ENCODE measurements at regions not wholly inside any gene's neighbourhood (a gene's known extent, or its start where the extent isn't known, plus 50 kb on each side); places are given as distances from the start of the nearest gene placed in this dataset.
"Not testable (repeated sequence)": the region's sequence is repeated elsewhere in the genome, so short reads cannot be mapped to it uniquely, and the experiment has no call there.

DNA sequence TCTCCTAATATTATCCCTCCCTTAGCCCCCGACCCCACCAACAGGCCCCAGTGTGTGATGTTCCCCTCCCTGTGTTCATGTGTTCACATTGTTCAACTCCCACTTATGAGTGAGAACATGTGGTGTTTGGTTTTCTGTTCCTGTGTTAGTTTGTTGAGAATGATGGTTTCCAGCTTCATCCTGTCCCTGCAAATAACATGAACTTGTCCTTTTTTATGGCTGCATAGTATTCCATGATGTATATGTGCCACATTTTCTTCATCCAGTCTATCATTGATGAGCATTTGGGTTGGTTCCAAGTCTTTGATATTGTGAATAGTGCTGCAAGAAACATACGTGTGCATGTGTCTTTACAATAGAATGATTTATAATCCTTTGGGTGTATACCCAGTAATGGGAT is 241.3 kb upstream of the SGO1 start:
- TF ChIP-seq, protein P1, sequence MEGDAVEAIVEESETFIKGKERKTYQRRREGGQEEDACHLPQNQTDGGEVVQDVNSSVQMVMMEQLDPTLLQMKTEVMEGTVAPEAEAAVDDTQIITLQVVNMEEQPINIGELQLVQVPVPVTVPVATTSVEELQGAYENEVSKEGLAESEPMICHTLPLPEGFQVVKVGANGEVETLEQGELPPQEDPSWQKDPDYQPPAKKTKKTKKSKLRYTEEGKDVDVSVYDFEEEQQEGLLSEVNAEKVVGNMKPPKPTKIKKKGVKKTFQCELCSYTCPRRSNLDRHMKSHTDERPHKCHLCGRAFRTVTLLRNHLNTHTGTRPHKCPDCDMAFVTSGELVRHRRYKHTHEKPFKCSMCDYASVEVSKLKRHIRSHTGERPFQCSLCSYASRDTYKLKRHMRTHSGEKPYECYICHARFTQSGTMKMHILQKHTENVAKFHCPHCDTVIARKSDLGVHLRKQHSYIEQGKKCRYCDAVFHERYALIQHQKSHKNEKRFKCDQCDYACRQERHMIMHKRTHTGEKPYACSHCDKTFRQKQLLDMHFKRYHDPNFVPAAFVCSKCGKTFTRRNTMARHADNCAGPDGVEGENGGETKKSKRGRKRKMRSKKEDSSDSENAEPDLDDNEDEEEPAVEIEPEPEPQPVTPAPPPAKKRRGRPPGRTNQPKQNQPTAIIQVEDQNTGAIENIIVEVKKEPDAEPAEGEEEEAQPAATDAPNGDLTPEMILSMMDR (IDR thresholded peaks at IDR 0.05): not testable (repeated sequence)
- TF ChIP-seq, protein P2, sequence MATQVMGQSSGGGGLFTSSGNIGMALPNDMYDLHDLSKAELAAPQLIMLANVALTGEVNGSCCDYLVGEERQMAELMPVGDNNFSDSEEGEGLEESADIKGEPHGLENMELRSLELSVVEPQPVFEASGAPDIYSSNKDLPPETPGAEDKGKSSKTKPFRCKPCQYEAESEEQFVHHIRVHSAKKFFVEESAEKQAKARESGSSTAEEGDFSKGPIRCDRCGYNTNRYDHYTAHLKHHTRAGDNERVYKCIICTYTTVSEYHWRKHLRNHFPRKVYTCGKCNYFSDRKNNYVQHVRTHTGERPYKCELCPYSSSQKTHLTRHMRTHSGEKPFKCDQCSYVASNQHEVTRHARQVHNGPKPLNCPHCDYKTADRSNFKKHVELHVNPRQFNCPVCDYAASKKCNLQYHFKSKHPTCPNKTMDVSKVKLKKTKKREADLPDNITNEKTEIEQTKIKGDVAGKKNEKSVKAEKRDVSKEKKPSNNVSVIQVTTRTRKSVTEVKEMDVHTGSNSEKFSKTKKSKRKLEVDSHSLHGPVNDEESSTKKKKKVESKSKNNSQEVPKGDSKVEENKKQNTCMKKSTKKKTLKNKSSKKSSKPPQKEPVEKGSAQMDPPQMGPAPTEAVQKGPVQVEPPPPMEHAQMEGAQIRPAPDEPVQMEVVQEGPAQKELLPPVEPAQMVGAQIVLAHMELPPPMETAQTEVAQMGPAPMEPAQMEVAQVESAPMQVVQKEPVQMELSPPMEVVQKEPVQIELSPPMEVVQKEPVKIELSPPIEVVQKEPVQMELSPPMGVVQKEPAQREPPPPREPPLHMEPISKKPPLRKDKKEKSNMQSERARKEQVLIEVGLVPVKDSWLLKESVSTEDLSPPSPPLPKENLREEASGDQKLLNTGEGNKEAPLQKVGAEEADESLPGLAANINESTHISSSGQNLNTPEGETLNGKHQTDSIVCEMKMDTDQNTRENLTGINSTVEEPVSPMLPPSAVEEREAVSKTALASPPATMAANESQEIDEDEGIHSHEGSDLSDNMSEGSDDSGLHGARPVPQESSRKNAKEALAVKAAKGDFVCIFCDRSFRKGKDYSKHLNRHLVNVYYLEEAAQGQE (IDR thresholded peaks at IDR 0.05; ENCODE audit: insufficient read depth in 1 of 2, low read depth in 2 of 2, low read length in 1 of 2): not testable (repeated sequence)
- TF ChIP-seq POLR2AphosphoS5 (IDR thresholded peaks at IDR 0.05; ENCODE audit: low read depth, low read length): not testable (repeated sequence)

Measured in Panc1 (cell line).